HCT116 (cell line): ENCODE measurements at regions not wholly inside any gene's neighbourhood (a gene's known extent, or its start where the extent isn't known, plus 50 kb on each side); places are given as distances from the start of the nearest gene placed in this dataset.

Experiments
- ATAC-seq: fragments of 200-7000 bp; cut with Tn5 transposase; 2 replicates; pipeline ENCODE4 v1.9.1; 2020; ENCODE audit warnings: mild to moderate bottlenecking, moderate library complexity
- BruUV-seq: library from RNA; stranded (reverse); fragments of 400-500 nt; replicated peaks from 2 replicates; lab custom pipeline; 2021; lab: Mats Ljungman, UMichigan
- CTCF ChIA-PET: fragments of 300-600 bp; sonication (Branson Sonifier 250); formaldehyde crosslinking; loops from one replicate; lab custom pipeline; 2021; ENCODE audit warnings: antibody characterized with exemption; lab: Charles Lee
- POLR2A ChIA-PET: fragments of 300-600, 350-600 bp; sonication (Branson Sonifier 250); formaldehyde crosslinking; loops from one replicate; lab custom pipeline; 2021; ENCODE audit warnings: antibody characterized with exemption; lab: Charles Lee
- RAD21 ChIA-PET, 2 experiments: fragments of 300-600 bp; sonication (Branson Sonifier 250); formaldehyde crosslinking; loops; one replicate each; lab custom pipeline; 2023; ENCODE audit warnings: low total read pairs in 2 of 2; ENCODE audit not compliant: uncharacterized antibody in 2 of 2, unreplicated experiment in 2 of 2, low non-redundant PET in 1 of 2; lab: Charles Lee
- DNase-seq: peaks from one replicate; pipeline ENCODE4 v3.0.0-alpha.2; 2010; ENCODE audit warnings: low read depth, low spot score
- H2AFZ ChIP-seq: fragments of 200-600 bp; shearing (Covaris generic), sonication (generic); 2 replicates; pipeline ENCODE4 v1.6.1; 2017; ENCODE audit warnings: low read depth, mixed run types, mixed read lengths, antibody characterized with exemption, low read length; ENCODE audit not compliant: poor library complexity, severe bottlenecking
- H3K27ac ChIP-seq: 2 replicates; pipeline ENCODE4 v1.5.1; 2012; ENCODE audit warnings: low read depth, low read length
- H3K27me3 ChIP-seq: fragments of 200-600 bp; sonication (generic); 2 replicates; pipeline ENCODE4 v1.6.1; 2016; ENCODE audit warnings: mixed run types, low read length, mixed read lengths; ENCODE audit not compliant: insufficient read depth
- H3K36me3 ChIP-seq, 2 experiments: fragments of 200-500 bp in 1 of 2; fragments of 200-600 bp in 1 of 2; sonication (Bioruptor generic) in 1 of 2; sonication (generic) in 1 of 2; 2 replicates each; pipeline versions ENCODE4 v1.5.1 to v1.6.1; 2014 to 2016; ENCODE audit warnings: low read length in 2 of 2, inconsistent platforms in 1 of 2, mixed read lengths in 1 of 2, mixed run types in 1 of 2; ENCODE audit not compliant: insufficient read depth in 2 of 2, control insufficient read depth in 1 of 2
- H3K4me1 ChIP-seq, 2 experiments: fragments of 200-600 bp in 1 of 2; sonication (generic) in 1 of 2; 2 replicates each; pipeline versions ENCODE4 v1.5.1 to v1.6.1; 2012 to 2017; ENCODE audit warnings: low read length in 2 of 2, inconsistent platforms in 1 of 2, mild to moderate bottlenecking in 1 of 2, mixed read lengths in 1 of 2, mixed run types in 1 of 2, moderate library complexity in 1 of 2; ENCODE audit not compliant: insufficient read depth in 2 of 2, control insufficient read depth in 1 of 2
- H3K4me2 ChIP-seq: fragments of 200-600 bp; sonication (generic); 2 replicates; pipeline ENCODE4 v1.6.1; 2017; ENCODE audit warnings: mixed run types, low read length, mixed read lengths
- H3K4me3 ChIP-seq, 2 experiments: fragments of 200-600 bp in 1 of 2; sonication (generic) in 1 of 2; replicated peaks in 1 of 2; 2 replicates each; pipeline ENCODE4 v1.5.1; 2011 to 2016; ENCODE audit warnings: low read length in 2 of 2, control low read depth in 1 of 2, low read depth in 1 of 2, mild to moderate bottlenecking in 1 of 2, mixed read lengths in 1 of 2, mixed run types in 1 of 2
- H3K79me2 ChIP-seq: fragments of 200-600 bp; sonication (generic); 2 replicates; pipeline ENCODE4 v1.6.1; 2017; ENCODE audit warnings: mild to moderate bottlenecking, mixed run types, low read length, moderate library complexity, mixed read lengths; ENCODE audit not compliant: insufficient read depth
- H3K9ac ChIP-seq: fragments of 200-600 bp; sonication (generic); 2 replicates; pipeline ENCODE4 v1.6.1; 2016; ENCODE audit warnings: low read length, mixed read lengths
- H3K9me2 ChIP-seq: fragments of 200-600 bp; sonication (generic), shearing (Covaris generic); 2 replicates; pipeline ENCODE4 v1.6.1; 2017; ENCODE audit warnings: mixed run types, mild to moderate bottlenecking, moderate library complexity; ENCODE audit not compliant: insufficient read depth
- H3K9me3 ChIP-seq, 2 experiments: fragments of 200-500 bp in 1 of 2; fragments of 200-600 bp in 1 of 2; sonication (Bioruptor generic) in 1 of 2; sonication (generic) in 1 of 2; 2 replicates each; pipeline ENCODE4 v1.6.1; 2014 to 2017; ENCODE audit warnings: low read length in 2 of 2, mixed read lengths in 2 of 2, inconsistent platforms in 1 of 2, low read depth in 1 of 2, mild to moderate bottlenecking in 1 of 2, mixed run types in 1 of 2, moderate library complexity in 1 of 2; ENCODE audit not compliant: control insufficient read depth in 1 of 2, insufficient read depth in 1 of 2
- H4K20me1 ChIP-seq: fragments of 200-600 bp; sonication (generic), shearing (Covaris generic); 2 replicates; pipeline ENCODE4 v1.6.1; 2017; ENCODE audit warnings: mixed run types, mild to moderate bottlenecking, moderate library complexity; ENCODE audit not compliant: insufficient read depth
- CBX3 ChIP-seq: IDR thresholded peaks from 2 replicates; pipeline ENCODE4 v1.6.1; 2012; ENCODE audit warnings: low read depth
- CEBPB ChIP-seq: IDR thresholded peaks from 2 replicates; pipeline ENCODE4 v1.6.1; 2012; ENCODE audit warnings: low read depth
- EGR1 ChIP-seq: IDR thresholded peaks from 2 replicates; pipeline ENCODE4 v1.6.1; 2012; ENCODE audit warnings: low read depth
- ELF1 ChIP-seq: IDR thresholded peaks from 2 replicates; pipeline ENCODE4 v1.6.1; 2012; ENCODE audit warnings: low read depth, borderline replicate concordance
- EZH2 ChIP-seq: fragments of 200-600 bp; sonication (generic); IDR thresholded peaks from 2 replicates; pipeline ENCODE4 v1.6.1; 2017; ENCODE audit warnings: antibody characterized with exemption, mixed run types
- JUND ChIP-seq: IDR thresholded peaks from 2 replicates; pipeline ENCODE4 v1.6.1; 2012
- POLR2AphosphoS5 ChIP-seq: IDR thresholded peaks from 2 replicates; pipeline ENCODE4 v1.6.1; 2011; ENCODE audit warnings: mild to moderate bottlenecking, low read depth, low read length, moderate library complexity
- RAD21 ChIP-seq: IDR thresholded peaks from 2 replicates; pipeline ENCODE4 v1.6.1; 2012; ENCODE audit warnings: low read depth, mild to moderate bottlenecking
- SIN3A ChIP-seq: IDR thresholded peaks from 2 replicates; pipeline ENCODE4 v1.6.1; 2012; ENCODE audit warnings: low read depth
- SP1 ChIP-seq: IDR thresholded peaks from 2 replicates; pipeline ENCODE4 v1.6.1; 2012; ENCODE audit warnings: low read depth
- SRF ChIP-seq: IDR thresholded peaks from 2 replicates; pipeline ENCODE4 v1.6.1; 2012; ENCODE audit warnings: low read depth
- YY1 ChIP-seq: IDR thresholded peaks from 2 replicates; pipeline ENCODE4 v1.6.1; 2011; ENCODE audit warnings: low read length, low read depth, moderate library complexity, mild to moderate bottlenecking; ENCODE audit not compliant: insufficient replicate concordance; ENCODE audit errors: extremely low read depth
- ZFX ChIP-seq: fragments of 450-650 bp; IDR thresholded peaks from 2 replicates; pipeline ENCODE4 v1.6.1; 2017
- ZNF274 ChIP-seq: fragments of 200-500 bp; sonication (Bioruptor generic); IDR thresholded peaks from 2 replicates; pipeline ENCODE4 v1.6.1; 2014; ENCODE audit warnings: mild to moderate bottlenecking, low read depth, low read length, inconsistent platforms
- intact Hi-C: fragments of 100-400 bp; cut with micrococcal nuclease; formaldehyde crosslinking; loops from 2 replicates; pipeline ENCODE4 v1.10.0; 2022
- TF ChIP-seq, protein P1 (sequence below): IDR thresholded peaks from 2 replicates; pipeline ENCODE4 v1.6.1; 2012
- TF ChIP-seq, protein P2 (sequence below): IDR thresholded peaks from 2 replicates; pipeline ENCODE4 v1.6.1; 2011; ENCODE audit warnings: mild to moderate bottlenecking, low read length, moderate library complexity; ENCODE audit not compliant: insufficient replicate concordance; ENCODE audit errors: extremely low read depth
- TF ChIP-seq, protein P3 (sequence below): IDR thresholded peaks from 2 replicates; pipeline ENCODE4 v1.6.1; 2012; ENCODE audit warnings: low read depth
- TF ChIP-seq, protein P4 (sequence below), 3 experiments: fragments of 200-600 bp in 1 of 3; sonication (generic) in 1 of 3; IDR thresholded peaks in 2 of 3; conservative IDR thresholded peaks in 1 of 3; 2 replicates each; pipeline ENCODE4 v1.5.1; 2012 to 2017; ENCODE audit warnings: low read depth in 2 of 3, low read length in 2 of 3, antibody characterized with exemption in 1 of 3, borderline replicate concordance in 1 of 3, control low read depth in 1 of 3, mild to moderate bottlenecking in 1 of 3, mixed read lengths in 1 of 3, mixed run types in 1 of 3, moderate library complexity in 1 of 3; ENCODE audit not compliant: insufficient read depth in 1 of 3

DNA sequence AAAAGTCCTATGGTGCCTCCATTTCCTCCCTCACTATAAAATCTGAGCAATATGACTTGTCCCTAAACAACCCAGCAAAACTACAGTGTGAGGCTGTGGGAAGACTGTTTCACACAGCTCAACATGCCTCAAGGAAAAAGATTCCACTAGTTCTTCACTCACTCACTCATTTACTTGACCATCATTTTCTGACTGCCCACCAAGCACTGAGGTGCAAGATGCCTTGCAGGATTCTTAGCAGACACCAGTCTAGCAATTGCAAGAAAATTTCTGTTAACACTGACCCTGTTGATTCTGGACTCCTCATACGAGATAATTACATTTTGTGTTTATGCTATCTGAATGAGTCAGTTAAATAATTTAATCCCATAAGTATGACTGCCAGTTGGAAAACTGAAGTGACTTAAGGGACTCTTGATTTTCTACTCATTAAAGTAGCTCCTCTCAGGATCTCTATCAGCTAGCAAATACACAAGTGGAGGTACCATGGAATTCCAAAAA, 51.9 kb upstream of the PCBP1 start:
- Histone ChIP-seq H3K4me3 (no peak overlapping the region), H3K36me3 (no peaks in the 10 kb centered on the region), H3K9me3 (no peaks in the 10 kb centered on the region), H3K27ac (no peak overlapping the region), H3K4me2 (no peak overlapping the region), H3K27me3 (no peaks in the 10 kb centered on the region), H3K9me2 (no peaks in the 10 kb centered on the region), H3K79me2 (no peaks in the 10 kb centered on the region), H3K4me1 (no peaks in the 10 kb centered on the region), H2AFZ (no peak overlapping the region), H4K20me1 (no peaks in the 10 kb centered on the region), H3K9ac (no peak overlapping the region)
- intact Hi-C loops: no loop called here
- RAD21 ChIA-PET: no interaction called here
- DNase-seq (no peak), ATAC-seq (no peak)
- POLR2A ChIA-PET: no interaction called here
- CTCF ChIA-PET: no interaction called here
- no TSS peak for BruUV-seq
- no peak for TF ChIP-seq YY1
- TF ChIP-seq ZFX: no peak
- TF ChIP-seq, protein P1, sequence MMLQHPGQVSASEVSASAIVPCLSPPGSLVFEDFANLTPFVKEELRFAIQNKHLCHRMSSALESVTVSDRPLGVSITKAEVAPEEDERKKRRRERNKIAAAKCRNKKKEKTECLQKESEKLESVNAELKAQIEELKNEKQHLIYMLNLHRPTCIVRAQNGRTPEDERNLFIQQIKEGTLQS: no peak
- no peak for TF ChIP-seq ELF1
- no peak for TF ChIP-seq EZH2
- no peak for TF ChIP-seq EGR1
- TF ChIP-seq SP1: no peak
- TF ChIP-seq, protein P2, sequence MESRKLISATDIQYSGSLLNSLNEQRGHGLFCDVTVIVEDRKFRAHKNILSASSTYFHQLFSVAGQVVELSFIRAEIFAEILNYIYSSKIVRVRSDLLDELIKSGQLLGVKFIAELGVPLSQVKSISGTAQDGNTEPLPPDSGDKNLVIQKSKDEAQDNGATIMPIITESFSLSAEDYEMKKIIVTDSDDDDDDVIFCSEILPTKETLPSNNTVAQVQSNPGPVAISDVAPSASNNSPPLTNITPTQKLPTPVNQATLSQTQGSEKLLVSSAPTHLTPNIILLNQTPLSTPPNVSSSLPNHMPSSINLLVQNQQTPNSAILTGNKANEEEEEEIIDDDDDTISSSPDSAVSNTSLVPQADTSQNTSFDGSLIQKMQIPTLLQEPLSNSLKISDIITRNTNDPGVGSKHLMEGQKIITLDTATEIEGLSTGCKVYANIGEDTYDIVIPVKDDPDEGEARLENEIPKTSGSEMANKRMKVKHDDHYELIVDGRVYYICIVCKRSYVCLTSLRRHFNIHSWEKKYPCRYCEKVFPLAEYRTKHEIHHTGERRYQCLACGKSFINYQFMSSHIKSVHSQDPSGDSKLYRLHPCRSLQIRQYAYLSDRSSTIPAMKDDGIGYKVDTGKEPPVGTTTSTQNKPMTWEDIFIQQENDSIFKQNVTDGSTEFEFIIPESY: no peak
- TF ChIP-seq SIN3A: no peak
- TF ChIP-seq, protein P3, sequence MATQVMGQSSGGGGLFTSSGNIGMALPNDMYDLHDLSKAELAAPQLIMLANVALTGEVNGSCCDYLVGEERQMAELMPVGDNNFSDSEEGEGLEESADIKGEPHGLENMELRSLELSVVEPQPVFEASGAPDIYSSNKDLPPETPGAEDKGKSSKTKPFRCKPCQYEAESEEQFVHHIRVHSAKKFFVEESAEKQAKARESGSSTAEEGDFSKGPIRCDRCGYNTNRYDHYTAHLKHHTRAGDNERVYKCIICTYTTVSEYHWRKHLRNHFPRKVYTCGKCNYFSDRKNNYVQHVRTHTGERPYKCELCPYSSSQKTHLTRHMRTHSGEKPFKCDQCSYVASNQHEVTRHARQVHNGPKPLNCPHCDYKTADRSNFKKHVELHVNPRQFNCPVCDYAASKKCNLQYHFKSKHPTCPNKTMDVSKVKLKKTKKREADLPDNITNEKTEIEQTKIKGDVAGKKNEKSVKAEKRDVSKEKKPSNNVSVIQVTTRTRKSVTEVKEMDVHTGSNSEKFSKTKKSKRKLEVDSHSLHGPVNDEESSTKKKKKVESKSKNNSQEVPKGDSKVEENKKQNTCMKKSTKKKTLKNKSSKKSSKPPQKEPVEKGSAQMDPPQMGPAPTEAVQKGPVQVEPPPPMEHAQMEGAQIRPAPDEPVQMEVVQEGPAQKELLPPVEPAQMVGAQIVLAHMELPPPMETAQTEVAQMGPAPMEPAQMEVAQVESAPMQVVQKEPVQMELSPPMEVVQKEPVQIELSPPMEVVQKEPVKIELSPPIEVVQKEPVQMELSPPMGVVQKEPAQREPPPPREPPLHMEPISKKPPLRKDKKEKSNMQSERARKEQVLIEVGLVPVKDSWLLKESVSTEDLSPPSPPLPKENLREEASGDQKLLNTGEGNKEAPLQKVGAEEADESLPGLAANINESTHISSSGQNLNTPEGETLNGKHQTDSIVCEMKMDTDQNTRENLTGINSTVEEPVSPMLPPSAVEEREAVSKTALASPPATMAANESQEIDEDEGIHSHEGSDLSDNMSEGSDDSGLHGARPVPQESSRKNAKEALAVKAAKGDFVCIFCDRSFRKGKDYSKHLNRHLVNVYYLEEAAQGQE: no peak
- no peak for TF ChIP-seq POLR2AphosphoS5
- no peak for TF ChIP-seq SRF
- no peak for TF ChIP-seq RAD21
- TF ChIP-seq ZNF274: no peak
- no peak for TF ChIP-seq JUND
- TF ChIP-seq, protein P4, sequence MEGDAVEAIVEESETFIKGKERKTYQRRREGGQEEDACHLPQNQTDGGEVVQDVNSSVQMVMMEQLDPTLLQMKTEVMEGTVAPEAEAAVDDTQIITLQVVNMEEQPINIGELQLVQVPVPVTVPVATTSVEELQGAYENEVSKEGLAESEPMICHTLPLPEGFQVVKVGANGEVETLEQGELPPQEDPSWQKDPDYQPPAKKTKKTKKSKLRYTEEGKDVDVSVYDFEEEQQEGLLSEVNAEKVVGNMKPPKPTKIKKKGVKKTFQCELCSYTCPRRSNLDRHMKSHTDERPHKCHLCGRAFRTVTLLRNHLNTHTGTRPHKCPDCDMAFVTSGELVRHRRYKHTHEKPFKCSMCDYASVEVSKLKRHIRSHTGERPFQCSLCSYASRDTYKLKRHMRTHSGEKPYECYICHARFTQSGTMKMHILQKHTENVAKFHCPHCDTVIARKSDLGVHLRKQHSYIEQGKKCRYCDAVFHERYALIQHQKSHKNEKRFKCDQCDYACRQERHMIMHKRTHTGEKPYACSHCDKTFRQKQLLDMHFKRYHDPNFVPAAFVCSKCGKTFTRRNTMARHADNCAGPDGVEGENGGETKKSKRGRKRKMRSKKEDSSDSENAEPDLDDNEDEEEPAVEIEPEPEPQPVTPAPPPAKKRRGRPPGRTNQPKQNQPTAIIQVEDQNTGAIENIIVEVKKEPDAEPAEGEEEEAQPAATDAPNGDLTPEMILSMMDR (IDR thresholded peaks at IDR 0.05 in 2 of 3, conservative IDR thresholded peaks at IDR 0.05 in 1 of 3; ENCODE audit: borderline replicate concordance in 1 of 3, insufficient read depth in 1 of 3, low read depth in 2 of 3, low read length in 2 of 3): no peak
- no peak for TF ChIP-seq CBX3
- TF ChIP-seq CEBPB: no peak
